PC-9 (cell line): ENCODE measurements at regions not wholly inside any gene's neighbourhood (a gene's known extent, or its start where the extent isn't known, plus 50 kb on each side); places are given as distances from the start of the nearest gene placed in this dataset.

Experiments
- BruUV-seq: library from RNA; stranded (reverse); fragments of 400-500 nt; replicated peaks from 2 replicates; lab custom pipeline; 2021; lab: Mats Ljungman, UMichigan
- CTCF ChIA-PET: fragments of 300-600 bp; sonication (Branson Sonifier 250); formaldehyde crosslinking; loops from one replicate; lab custom pipeline; 2022; ENCODE audit warnings: antibody characterized with exemption; lab: Charles Lee
- POLR2A ChIA-PET: fragments of 300-600 bp; sonication (Branson Sonifier 250); formaldehyde crosslinking; loops from one replicate; lab custom pipeline; 2022; ENCODE audit warnings: antibody characterized with exemption; ENCODE audit not compliant: unreplicated experiment; lab: Charles Lee
- DNase-seq, 2 experiments: peaks; one replicate each; pipeline versions ENCODE4 v3.0.0 to v3.0.0-alpha.2; 2015 to 2022; ENCODE audit warnings: mixed read lengths in 1 of 2
- H2AFZ ChIP-seq: fragments of 200-600 bp; sonication (generic); 2 replicates; pipeline ENCODE4 v1.8.1; 2017; ENCODE audit warnings: antibody characterized with exemption
- H3F3A ChIP-seq: fragments of 200-600 bp; sonication (generic); 2 replicates; pipeline ENCODE4 v1.8.1; 2017; ENCODE audit warnings: antibody characterized with exemption, mild to moderate bottlenecking, low read depth; ENCODE audit not compliant: insufficient read depth
- H3K27ac ChIP-seq: fragments of 200-600 bp; sonication (generic); 2 replicates; pipeline ENCODE4 v1.6.1; 2016; ENCODE audit warnings: mixed run types
- H3K27me3 ChIP-seq: fragments of 200-600 bp; sonication (generic); 2 replicates; pipeline ENCODE4 v1.6.1; 2016; ENCODE audit warnings: low read depth, mixed run types; ENCODE audit not compliant: insufficient read depth
- H3K36me3 ChIP-seq: fragments of 200-600 bp; sonication (generic); 2 replicates; pipeline ENCODE4 v1.6.1; 2016; ENCODE audit warnings: low read depth, mixed run types
- H3K4me1 ChIP-seq: fragments of 200-600 bp; sonication (generic); replicated peaks from 2 replicates; pipeline ENCODE4 v1.6.1; 2016; ENCODE audit warnings: mixed run types; ENCODE audit not compliant: insufficient read depth
- H3K4me2 ChIP-seq: fragments of 200-600 bp; sonication (generic); 2 replicates; pipeline ENCODE4 v1.6.1; 2017; ENCODE audit warnings: mixed run types
- H3K4me3 ChIP-seq: fragments of 200-600 bp; sonication (generic); 2 replicates; pipeline ENCODE4 v1.6.1; 2016; ENCODE audit warnings: mixed run types
- H3K79me2 ChIP-seq: fragments of 200-600 bp; sonication (generic); 2 replicates; pipeline ENCODE4 v1.6.1; 2017; ENCODE audit warnings: low read depth, mixed run types
- H3K9me2 ChIP-seq: fragments of 200-600 bp; sonication (generic); 2 replicates; pipeline ENCODE4 v1.8.1; 2017; ENCODE audit warnings: mild to moderate bottlenecking; ENCODE audit not compliant: insufficient read depth
- H3K9me3 ChIP-seq: fragments of 200-600 bp; sonication (generic); 2 replicates; pipeline ENCODE4 v1.8.1; 2016; ENCODE audit warnings: low read depth; ENCODE audit not compliant: insufficient read depth
- H4K20me1 ChIP-seq: fragments of 200-600 bp; sonication (generic); 2 replicates; pipeline ENCODE4 v1.8.1; 2017; ENCODE audit not compliant: insufficient read depth
- EZH2 ChIP-seq: fragments of 200-600 bp; sonication (generic); IDR thresholded peaks from 2 replicates; pipeline ENCODE4 v1.8.0; 2017; ENCODE audit warnings: antibody characterized with exemption, low read depth
- intact Hi-C: fragments of 100-400 bp; cut with micrococcal nuclease; formaldehyde crosslinking; loops from one replicate; pipeline ENCODE4 v1.10.0; 2022; ENCODE audit not compliant: unreplicated experiment
- TF ChIP-seq, protein P1 (sequence below): fragments of 200-600 bp; sonication (generic); conservative IDR thresholded peaks from 2 replicates; pipeline ENCODE4 v1.6.1; 2017; ENCODE audit warnings: mixed run types, antibody characterized with exemption, mild to moderate bottlenecking, moderate library complexity

DNA sequence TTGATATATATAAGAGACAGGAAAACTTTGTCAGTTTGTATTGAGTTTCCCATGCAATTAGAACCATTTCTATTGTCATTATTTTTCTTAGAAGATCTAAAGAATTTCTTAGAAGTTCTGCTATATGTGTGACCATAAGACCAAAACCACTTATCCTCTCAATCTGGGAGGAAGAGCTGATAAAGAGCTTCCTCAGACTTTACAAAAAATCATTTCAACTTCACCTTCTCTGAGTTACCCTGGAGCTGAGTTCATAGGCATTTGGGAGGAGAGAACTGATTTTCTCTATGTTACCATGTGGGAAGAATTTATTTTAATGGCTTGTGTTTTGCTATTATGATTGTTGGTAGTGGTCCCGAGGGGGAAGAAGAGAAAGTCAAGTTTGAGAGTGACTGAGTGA, 329.3 kb downstream of the GPD2 start:
- TF ChIP-seq EZH2: no peak
- TF ChIP-seq, protein P1, sequence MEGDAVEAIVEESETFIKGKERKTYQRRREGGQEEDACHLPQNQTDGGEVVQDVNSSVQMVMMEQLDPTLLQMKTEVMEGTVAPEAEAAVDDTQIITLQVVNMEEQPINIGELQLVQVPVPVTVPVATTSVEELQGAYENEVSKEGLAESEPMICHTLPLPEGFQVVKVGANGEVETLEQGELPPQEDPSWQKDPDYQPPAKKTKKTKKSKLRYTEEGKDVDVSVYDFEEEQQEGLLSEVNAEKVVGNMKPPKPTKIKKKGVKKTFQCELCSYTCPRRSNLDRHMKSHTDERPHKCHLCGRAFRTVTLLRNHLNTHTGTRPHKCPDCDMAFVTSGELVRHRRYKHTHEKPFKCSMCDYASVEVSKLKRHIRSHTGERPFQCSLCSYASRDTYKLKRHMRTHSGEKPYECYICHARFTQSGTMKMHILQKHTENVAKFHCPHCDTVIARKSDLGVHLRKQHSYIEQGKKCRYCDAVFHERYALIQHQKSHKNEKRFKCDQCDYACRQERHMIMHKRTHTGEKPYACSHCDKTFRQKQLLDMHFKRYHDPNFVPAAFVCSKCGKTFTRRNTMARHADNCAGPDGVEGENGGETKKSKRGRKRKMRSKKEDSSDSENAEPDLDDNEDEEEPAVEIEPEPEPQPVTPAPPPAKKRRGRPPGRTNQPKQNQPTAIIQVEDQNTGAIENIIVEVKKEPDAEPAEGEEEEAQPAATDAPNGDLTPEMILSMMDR: no peak
- Histone ChIP-seq H3K4me2 (no peak overlapping the region), H3K36me3 (no peaks in the 10 kb centered on the region), H2AFZ (no peak overlapping the region), H3F3A (no peaks in the 10 kb centered on the region), H3K4me1 (no peaks in the 10 kb centered on the region), H3K27ac (no peak overlapping the region), H3K79me2 (no peaks in the 10 kb centered on the region), H3K9me2 (no peaks in the 10 kb centered on the region; the same call in 1 of the 2 replicates), H3K4me3 (no peak overlapping the region), H4K20me1 (no peaks in the 10 kb centered on the region), H3K9me3 (no peaks in the 10 kb centered on the region), H3K27me3 (no peaks in the 10 kb centered on the region)
- no TSS peak for BruUV-seq
- no peak for DNase-seq
- POLR2A ChIA-PET: no interaction called here
- intact Hi-C loops: no loop called here
- CTCF ChIA-PET: no interaction called here

DNA sequence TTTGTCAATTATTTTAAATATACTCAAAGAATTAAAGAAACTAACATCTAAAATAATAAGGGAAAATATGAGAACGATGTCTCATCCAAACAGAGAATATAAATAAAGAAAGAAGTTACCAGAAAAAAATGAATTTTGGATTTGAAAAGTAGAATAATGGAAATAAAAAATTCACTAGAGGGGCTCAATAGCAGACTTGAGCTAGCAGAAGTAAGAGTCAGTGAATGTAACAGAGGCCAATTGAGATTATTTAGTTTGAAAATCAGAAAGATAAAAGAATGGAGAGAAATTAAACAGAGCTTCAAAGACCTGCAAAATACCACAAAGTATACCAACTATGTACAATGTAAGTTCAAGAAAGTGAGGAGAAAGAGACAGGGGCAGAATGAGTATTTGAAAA, 333.6 kb downstream of the GPD2 start:
- H3K4me2 ChIP-seq: no peak overlapping the region
- no peaks in the 10 kb centered on the region for H3F3A ChIP-seq
- H2AFZ ChIP-seq: no peak overlapping the region
- ChIA-PET POLR2A (no interaction called here), CTCF (no interaction called here)
- no peaks in the 10 kb centered on the region for H3K79me2 ChIP-seq
- no TSS peak for BruUV-seq
- H3K36me3 ChIP-seq: no peaks in the 10 kb centered on the region
- DNase-seq: no peak
- H3K9me3 ChIP-seq: no peaks in the 10 kb centered on the region
- TF ChIP-seq, protein P1: no peak
- no peak for TF ChIP-seq EZH2
- H3K9me2 ChIP-seq: no peaks in the 10 kb centered on the region; the same call in 1 of the 2 replicates
- no peak overlapping the region for H3K4me3 ChIP-seq
- H3K27ac ChIP-seq: no peak overlapping the region
- H3K4me1 ChIP-seq: no peaks in the 10 kb centered on the region
- intact Hi-C loops: no loop called here
- H3K27me3 ChIP-seq: no peaks in the 10 kb centered on the region
- no peaks in the 10 kb centered on the region for H4K20me1 ChIP-seq

DNA sequence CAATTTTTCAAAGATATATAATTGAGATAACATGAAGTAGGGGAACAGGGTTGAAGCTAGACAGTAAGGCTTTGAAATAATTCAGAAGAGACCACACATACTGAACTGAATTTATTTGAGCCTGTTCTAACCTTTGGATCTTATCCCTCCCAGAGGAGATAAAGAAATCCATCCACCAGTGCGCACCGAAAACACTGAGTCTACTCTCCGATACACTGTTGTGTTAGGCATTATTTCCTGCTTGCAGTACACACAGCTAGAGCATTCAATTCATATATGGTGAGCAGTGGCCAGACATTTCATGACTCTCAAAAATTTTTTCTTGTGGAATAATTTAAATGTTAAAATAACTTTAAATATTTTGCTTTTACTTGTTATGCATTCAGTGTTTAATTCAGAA, 342.7 kb downstream of the GPD2 start:
- Histone ChIP-seq H2AFZ (no peak overlapping the region), H3K4me3 (no peak overlapping the region), H3F3A (no peaks in the 10 kb centered on the region), H3K27ac (no peak overlapping the region), H3K9me3 (no peaks in the 10 kb centered on the region), H3K9me2 (no peaks in the 10 kb centered on the region), H3K27me3 (no peaks in the 10 kb centered on the region), H3K79me2 (no peaks in the 10 kb centered on the region), H3K4me2 (no peak overlapping the region), H3K36me3 (no peaks in the 10 kb centered on the region), H4K20me1 (no peaks in the 10 kb centered on the region), H3K4me1 (no peaks in the 10 kb centered on the region)
- no peak for TF ChIP-seq EZH2
- TF ChIP-seq, protein P1: no peak
- intact Hi-C loops: no loop called here
- DNase-seq: no peak
- ChIA-PET POLR2A (no interaction called here), CTCF (no interaction called here)
- no TSS peak for BruUV-seq
